ENCODE measurements at regions not wholly inside any gene's neighbourhood (a gene's known extent, or its start where the extent isn't known, plus 50 kb on each side); places are given as distances from the start of the nearest gene placed in this dataset.

- TF ChIP-seq CTCF (IDR thresholded peaks at IDR 0.05) (no peak), POLR2A (IDR thresholded peaks at IDR 0.05) (no peak)
Observed at GRCh38 chr13:40141859-40142555, 486.5 kb downstream of the COG6 start.

Data from breast epithelium (tissue), 3 donors.